GM19324 (cell line): ENCODE measurements at regions not wholly inside any gene's neighbourhood (a gene's known extent, or its start where the extent isn't known, plus 50 kb on each side); places are given as distances from the start of the nearest gene placed in this dataset.
"Not testable (repeated sequence)": the region's sequence is repeated elsewhere in the genome, so short reads cannot be mapped to it uniquely, and the experiment has no call there.

Experiments
- ATAC-seq: cut with Tn5 transposase; IDR thresholded peaks from one replicate; pipeline ENCODE4 v1.9.1; 2021; ENCODE audit warnings: mild to moderate bottlenecking, moderate library complexity; ENCODE audit not compliant: unreplicated experiment, low FRiP score

DNA sequence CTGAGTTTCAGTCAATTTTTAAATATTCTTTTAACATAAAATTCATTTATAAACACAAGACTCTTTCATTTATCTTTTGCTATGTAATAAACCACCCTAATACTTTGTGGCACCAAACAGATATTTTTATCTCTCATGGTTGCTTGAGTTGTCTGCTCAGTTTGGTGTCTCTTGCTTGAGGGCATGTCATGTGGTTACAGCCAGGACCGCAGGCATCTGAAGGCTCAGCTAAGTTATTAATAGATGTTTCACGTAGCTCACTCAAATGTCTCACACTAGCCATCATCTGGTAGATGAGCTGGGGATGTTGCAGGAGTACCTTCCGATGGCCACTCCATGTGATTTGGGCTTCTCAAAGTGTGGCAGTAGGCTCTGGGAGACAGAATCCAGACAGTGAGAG is 597.8 kb downstream of the ETNK1 start:
- no peak for ATAC-seq

DNA sequence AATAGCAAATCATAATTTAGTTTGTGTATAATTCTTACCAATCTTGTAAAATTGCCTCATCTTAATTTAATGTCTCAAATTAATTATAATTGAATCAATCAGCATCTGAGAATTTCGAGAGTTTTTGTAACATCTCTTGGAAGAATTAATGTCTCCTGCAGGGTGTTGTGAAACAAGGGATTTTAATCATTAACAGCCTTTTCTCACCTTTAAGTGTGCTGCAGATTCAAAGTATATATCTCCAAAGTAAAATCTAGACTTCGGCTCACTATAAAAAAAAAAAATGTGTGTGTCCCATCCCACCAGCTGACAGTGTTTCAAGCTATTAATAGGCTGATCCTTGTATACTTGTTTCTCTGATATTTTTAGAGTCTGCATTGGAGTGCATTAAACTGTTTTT is 603.1 kb downstream of the ETNK1 start:
- ATAC-seq, result no peak

DNA sequence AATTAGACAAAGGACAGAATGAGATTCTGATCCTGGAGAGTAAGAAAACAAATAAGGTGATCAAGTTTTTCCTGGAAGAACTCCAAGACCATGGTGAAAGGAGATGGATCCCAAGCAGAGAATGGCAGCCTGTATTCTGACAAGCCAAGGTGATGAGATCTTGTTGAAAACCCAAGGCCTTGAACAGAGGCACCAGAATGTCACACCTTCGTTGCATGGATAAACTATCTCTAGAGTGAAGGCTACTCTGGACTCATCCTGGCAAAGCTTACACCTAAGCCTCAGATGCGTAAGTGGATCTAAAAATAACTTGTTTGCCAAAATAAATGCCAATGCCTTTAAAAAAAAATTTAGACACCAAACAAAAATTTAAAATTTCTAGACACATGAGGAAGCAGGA is 605.9 kb downstream of the ETNK1 start:
- ATAC-seq, result no peak

DNA sequence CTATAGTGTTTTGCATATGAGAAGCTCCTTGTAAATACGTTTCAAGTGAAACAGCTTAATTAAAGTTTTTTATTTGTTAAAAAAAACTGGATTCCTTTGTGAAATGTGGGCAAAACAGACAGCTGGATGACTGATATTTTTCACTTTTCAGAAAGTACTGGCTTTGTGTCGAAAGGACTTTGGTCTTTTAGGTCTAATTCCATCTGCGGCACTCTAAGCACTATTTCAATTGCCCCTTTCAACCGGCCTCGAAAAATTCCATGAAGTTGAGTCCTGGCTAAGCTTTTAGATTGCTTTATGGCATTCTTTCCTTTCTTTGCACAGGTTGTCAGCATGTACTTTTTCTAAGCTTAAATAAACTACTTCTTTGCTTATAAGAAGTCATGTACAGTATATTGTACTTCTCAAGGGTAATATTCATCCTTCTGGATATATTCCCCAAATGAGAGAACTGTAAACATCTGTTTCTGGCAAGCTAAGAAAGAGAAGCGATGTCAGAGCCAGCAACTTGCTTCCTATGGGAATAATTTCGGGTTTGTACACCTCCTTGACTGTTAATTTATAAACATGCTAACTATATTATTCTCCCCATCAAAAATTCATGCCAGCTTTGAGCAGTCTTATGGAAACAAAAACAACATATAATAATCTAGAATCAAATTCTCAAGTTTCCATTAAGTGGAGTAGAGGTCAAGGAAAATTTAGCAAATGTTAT is 611.3 kb downstream of the ETNK1 start:
- no peak for ATAC-seq

DNA sequence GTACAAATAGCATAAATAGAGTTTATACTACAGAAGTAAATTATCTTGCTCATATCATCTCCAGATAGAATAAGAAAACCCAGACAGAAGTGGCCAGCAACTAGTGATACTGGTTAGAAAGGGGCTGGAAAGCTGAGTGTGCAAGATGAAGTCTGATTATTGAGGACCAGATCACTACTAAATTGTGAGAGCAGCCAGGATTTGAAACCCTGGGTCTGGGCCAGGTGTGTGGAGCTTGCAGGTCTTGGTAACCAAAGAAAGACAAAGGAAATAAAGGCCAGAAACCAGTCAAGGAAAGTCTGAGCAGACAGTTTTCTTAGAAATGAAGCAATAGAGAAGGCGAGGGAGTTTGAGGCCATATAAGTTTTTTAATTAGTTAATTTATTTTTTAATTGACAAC is 611.8 kb downstream of the ETNK1 start:
- no peak for ATAC-seq

DNA sequence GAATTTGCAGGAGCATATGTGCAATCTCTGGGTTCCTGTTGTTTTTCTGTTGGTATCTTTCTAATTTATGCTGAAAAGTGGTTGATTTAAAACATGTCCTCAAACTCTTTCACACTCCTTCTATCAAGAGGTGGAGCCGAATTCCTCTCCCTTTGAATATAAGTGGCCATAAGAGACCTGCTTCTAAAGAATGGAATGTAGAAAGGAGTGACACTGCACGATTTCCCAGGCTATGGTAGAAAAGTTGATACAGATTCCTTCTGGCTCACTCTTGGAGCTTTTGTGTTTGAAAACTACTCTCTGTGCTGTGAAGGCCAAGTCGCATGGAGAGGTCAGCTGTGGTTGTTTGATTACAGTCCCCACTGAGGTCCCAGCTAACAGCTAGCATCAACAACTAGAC is 613.2 kb downstream of the ETNK1 start:
- no peak for ATAC-seq

DNA sequence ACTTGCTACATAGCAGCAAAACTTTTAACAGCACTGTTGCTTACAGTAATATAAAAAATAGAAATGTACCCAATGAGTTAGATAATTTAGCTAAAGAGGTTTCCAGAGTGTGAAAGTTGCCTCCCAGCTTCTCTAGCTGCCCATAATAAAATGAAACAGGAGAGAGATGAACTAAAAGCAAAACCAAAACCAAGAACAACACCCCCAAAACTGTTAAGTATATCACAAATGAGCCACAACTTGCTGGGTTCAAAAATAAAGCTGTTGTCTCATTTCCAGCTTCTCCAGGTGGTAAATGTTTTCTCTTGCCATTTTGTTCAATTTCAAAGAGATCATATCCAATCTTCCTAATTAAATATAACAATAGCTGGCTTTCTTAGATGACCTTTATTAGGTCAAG is 614.0 kb downstream of the ETNK1 start:
- ATAC-seq, result no peak

DNA sequence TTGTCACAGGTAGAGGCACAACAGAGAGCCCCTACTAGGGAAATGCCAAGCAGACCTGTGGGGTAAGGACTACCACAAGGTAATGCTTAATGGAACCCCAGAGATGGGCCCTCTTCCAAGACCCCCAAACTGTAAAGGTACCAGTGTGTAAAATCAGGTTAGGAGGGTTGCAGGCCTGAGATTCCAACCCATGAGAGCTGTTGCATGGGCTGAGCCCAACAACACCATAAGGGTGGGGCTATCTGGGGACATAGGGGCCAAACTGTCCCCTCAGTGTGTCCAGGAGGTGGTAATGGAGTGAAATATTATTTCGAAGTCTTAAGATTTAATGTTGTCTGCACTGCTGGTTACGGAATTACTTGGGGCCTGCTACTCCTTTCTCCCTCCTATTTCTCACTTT is 620.2 kb downstream of the ETNK1 start:
- no peak for ATAC-seq

DNA sequence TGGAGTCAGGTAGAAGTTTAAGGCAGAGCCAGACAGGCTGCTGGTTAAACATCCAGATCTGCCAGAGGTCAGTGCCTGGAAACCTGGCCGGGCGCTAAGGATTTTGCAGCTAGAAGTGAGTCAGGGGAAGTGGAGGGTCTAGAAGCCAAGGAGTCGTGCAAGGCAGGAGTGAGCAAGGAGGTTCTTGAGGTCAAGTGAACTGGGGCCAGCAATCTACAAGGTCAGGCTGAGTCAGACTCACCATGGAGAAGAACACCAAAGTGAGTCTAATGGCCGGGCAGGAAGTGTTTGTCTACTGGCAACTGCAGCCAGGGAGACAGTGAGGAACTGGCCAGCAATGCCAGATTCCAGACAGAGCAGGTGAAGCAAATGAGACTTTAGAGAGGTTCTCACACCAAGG is 628.2 kb downstream of the ETNK1 start:
- ATAC-seq, result no peak

DNA sequence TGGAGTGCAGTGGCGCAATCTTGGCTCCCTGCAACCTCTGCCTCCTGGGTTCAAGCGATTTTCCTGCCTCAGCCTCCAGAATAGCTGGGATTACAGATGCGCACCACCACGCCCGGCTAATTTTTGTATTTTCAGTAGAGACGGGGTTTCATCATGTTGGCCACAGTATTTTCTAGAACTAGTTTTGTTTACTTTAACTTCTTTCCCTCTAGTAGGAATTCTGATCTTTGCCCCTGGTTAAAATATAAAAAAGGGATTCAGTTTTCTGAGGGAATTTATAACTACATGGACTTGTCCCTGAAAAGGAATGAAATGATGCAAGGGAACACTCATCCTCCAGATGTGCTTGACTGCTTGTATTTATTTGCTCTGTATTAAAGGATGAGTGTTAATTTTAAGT is 628.9 kb downstream of the ETNK1 start:
- ATAC-seq, result not testable (repeated sequence)

DNA sequence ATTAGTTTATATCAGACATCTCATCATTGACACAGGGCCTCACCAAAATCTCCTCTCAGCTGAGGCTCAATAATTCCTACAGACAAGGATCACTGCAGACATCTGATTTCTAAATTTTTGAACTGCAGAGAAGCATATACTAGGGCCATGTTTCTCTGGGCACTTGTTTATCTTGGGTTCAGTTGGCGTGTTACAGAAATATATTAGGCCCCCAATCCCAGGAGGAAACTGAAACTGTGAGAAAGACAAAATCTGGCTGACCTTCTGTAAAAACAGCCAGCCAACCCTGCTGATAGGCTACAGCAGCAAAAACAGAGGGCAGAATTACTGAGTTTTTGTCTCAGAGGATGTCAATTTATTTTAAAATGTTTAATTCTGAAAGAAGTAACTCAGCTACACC is 634.6 kb downstream of the ETNK1 start:
- ATAC-seq, result no peak

DNA sequence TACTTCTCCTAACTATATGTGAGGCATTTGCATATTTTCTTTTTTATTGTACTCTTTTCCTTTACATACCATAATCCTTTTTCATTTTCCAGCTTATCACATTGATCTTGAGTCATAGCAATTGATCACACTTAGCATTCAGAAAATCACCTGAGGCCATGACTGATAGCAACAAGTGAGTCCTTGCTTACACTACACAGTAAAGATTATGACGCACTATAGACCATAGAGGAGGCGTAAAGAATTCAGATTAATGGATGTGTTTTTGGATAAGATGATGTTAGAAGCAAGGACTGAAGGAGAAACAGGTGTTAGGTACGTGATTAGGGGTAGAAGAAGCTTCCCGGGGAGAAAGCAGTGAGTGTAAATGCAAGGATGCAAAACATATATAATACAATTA is 637.7 kb downstream of the ETNK1 start:
- ATAC-seq, result no peak

DNA sequence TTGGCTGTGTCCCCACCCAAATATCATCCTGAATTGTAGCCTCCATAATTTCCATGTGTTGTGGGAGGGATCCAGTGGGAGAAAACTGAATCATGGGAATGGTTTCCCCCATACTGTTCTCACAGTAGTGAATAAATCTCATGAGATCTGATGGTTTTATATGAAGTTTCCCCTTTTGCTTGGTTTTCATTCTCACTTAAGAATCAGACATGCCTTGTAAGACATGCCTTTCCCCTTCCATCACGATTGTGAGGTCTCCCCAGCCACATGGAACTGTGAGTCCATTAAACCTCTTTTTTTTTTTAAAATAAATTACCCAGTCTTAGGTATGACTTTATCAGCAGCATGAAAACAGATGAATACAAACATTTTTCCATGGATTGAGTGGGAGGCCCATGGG is 652.9 kb downstream of the ETNK1 start:
- ATAC-seq, result no peak

DNA sequence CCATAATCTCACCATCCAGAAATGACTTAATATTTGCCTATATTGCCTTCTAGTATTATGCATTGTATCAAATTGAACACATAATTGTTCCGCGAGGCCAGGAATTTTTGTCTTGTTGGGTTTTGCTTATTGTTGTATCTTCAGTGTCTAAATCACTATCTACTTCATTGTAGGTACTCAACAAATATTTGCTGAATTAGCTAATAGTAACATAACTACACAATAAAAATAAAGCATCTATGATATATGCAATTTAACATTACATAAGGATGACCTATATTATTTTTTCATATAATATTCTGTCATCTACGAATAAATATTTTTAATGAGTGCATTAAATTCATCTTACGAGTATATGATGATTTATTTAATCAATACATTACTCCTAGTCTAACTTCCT is 656.3 kb downstream of the ETNK1 start:
- no peak for ATAC-seq

DNA sequence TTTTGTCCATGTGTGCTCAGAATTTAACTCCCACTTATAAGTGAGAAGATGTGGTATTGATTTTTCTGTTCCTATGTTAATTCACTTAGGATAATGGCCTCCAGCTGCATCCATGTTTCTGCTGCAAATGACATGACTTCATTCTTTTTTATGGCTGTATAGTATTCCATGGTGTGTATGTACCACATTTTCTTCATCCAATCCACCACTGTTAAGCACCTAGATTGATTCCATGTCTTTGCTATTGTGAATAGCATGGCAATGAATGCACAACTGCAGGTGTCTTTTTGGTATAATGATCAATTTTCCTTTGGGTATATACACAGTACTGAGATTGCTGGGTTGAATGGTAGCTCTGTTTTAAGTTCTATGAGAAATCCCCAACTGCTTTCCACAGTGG is 657.7 kb downstream of the ETNK1 start:
- ATAC-seq, result no peak

DNA sequence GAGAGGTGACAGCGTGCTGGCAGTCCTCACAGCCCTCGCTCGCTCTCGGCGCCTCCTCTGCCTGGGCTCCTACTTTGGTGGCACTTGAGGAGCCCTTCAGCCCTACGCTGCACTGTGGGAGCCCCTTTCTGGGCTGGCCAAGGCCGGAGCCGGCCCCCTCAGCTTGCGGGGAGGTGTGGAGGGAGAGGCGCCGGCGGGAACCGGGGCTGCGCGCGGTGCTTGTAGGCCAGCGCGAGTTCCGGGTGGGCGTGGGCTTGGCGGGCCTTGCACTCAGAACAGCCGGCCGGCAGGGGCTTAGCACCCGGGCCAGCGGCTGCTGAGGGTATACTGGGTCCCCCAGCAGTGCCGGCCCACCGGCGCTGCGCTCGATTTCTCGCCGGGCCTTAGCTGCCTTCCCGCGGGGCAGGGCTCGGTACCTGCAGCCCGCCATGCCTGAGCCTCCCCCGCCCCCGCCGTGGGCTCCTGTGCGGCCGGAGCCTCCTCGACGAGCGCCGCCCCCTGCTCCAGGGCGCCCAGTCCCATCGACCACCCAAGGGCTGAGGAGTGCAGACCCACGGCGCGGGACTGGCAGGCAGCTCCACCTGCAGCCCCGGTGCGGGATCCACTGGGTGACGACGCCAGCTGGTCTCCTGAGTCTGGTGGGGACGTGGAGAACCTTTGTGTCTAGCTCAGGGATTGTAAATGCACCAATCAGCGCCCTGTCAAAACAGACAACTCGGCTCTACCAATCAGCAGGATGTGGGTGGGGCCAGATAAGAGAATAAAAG is 661.0 kb downstream of the ETNK1 start:
- not testable (repeated sequence) for ATAC-seq

DNA sequence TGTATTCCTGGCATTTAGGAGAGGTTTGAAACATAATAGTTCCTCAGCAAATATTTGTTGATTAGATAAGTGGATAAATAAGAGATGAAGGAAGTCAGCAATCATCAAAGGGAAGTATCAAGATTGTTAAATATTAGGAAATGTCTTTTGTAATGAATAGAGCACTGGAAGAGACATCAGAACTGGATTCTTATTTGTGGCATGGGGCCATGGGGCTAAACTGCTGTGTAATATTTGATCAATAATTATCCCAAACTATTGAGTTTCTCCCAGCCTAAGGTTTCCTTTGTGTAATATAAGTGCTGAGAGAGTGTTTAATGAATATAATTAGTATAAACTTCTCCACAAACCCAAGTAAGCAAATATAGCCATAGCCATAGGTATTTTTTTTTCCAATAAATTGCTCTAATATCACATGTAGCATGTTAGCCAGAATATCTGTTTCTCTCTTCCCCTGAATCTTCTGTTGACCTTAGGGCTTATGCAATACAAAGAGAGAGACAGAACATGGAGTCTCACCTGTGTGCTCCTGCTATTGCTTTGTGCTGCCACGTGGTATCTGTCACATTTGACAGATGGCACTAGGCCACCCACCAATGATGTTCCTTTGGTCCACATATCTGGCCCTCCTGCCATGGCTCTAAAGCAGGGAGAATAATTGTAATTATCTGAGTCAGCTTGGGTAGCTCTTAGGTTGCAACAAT is 658.7 kb downstream of the SOX5 start:
- no peak for ATAC-seq

DNA sequence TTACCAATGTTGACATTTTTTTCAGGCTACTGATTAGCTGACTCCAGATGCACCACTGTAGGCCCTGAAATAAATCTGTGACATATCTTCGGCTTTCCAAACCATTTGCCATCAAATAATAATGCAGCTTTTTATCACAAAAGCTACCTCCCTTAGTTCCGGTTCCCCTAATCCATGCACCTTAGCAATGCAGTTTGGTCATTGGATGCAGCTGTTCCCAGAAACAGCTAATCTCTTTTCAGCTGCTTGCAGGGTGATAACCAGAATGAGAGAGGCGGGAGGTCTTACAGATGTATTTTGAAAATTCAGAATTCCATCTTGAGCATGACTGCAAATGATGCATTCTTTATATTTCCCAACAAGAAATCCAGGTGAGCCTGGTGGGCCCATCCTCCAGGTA is 646.2 kb downstream of the SOX5 start:
- ATAC-seq, result no peak

DNA sequence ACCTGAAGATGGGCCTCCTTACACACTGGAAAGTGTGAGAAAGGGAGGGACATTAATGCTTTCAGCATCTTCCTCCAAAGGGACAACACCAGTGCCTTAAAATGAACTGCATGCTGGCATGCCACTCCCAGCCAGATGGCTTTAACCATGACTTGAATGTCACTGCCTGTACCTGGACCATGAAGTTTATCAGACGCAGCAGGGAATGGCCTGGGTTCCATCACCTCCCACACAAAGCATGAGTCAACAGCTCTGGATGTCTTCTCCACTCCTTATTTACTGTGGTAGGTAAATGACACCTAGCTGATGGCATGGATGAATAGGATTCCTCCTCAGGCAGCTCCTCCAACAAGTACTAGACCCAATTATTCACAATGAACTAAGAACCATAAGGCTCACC is 645.6 kb downstream of the SOX5 start:
- no peak for ATAC-seq

DNA sequence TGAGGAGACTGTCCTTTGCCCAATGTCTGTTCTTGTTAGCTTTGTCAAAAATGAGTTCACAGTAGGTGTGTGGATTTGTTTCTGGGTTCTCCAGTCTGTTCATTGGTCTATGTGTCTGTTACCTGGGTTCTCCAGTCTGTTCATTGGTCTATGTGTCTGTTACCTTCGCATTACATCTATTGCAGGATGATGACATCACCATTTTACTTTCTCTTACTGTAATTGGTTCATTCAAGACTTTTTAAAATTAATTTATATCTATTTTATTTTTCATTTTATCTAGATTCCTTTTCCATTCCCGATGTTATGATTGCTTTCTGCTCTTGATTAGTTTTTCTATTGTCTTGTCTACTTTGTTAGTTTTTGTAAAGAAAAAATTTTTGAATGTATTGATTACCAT is 615.5 kb downstream of the SOX5 start:
- ATAC-seq, result no peak

DNA sequence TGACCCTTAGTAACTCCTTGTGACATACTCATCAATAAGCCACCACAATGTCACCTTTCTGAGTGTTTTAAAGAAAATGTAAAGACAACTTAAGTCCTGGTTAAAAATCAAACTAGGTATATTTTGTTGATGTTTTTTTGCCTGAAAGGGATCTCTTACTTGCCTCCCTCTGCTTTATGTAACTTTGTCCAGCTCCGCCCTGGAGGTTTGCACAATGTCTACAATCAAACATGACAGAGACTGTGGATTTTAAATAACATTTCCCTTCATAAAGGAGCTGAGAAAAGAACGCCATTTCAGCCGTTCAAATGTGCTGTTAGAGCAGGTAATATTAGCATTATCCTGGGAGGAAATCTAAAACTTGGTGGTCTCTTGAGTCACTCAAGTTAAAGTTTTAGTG is 613.9 kb downstream of the SOX5 start:
- ATAC-seq, result no peak

DNA sequence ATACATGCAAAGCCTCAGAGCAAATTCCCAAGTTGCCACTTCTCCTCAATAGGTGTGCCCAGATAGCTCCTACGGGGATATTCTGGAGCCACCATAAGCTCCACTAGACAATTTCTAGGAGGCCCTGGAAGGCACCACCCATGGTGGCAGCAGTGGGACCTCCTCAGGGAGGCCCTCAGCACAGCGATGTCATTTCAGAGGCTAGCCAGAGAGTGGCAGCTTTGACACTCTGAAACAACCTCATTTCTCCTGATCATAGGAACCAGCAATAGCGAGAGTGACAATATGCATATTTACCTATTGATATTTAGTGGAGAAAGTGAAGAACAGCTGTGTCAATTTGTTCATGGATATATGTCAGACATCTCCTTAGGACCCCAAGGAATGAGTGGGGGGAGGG is 612.3 kb downstream of the SOX5 start:
- ATAC-seq, result no peak
